Heart right ventricle (tissue), 16 donors: ENCODE measurements at regions not wholly inside any gene's neighbourhood (a gene's known extent, or its start where the extent isn't known, plus 50 kb on each side); places are given as distances from the start of the nearest gene placed in this dataset.

Experiments
- ATAC-seq, 8 donors: fragments of 200-7000 bp; cut with Tn5 transposase; one replicate each; pipeline ENCODE4 v1.9.1; 2020; ENCODE audit warnings: mild to moderate bottlenecking in 8 of 8, moderate library complexity in 8 of 8, moderate number of reproducible peaks in 1 of 8
- DNase-seq, 2 donors: peaks; one replicate each; pipeline ENCODE4 v3.0.0-alpha.2; 2020
- H3K27ac ChIP-seq, 10 donors: fragments of 200-600 bp; sonication (generic) in 2 of 10; one replicate each; pipeline versions ENCODE4 v1.5.0 to v1.8.0; 2020 to 2022; ENCODE audit warnings: mild to moderate bottlenecking in 3 of 10
- H3K27me3 ChIP-seq, 7 donors: fragments of 200-600 bp; one replicate each; pipeline ENCODE4 v1.8.0; 2021 to 2022; ENCODE audit warnings: mild to moderate bottlenecking in 2 of 7
- H3K36me3 ChIP-seq, 9 donors: fragments of 200-600 bp; sonication (generic) in 1 of 9; one replicate each; pipeline versions ENCODE4 v1.5.0 to v1.8.0; 2020 to 2022; ENCODE audit warnings: mild to moderate bottlenecking in 2 of 9
- H3K4me1 ChIP-seq, 9 donors: fragments of 200-600 bp; sonication (generic) in 1 of 9; one replicate each; pipeline versions ENCODE4 v1.5.0 to v1.8.0; 2020 to 2022; ENCODE audit warnings: mild to moderate bottlenecking in 4 of 9
- H3K4me3 ChIP-seq, 10 donors: fragments of 200-600 bp; sonication (generic) in 2 of 10; one replicate each; pipeline versions ENCODE4 v1.5.0 to v1.8.0; 2020 to 2022; ENCODE audit warnings: mild to moderate bottlenecking in 7 of 10, moderate library complexity in 2 of 10
- H3K9me3 ChIP-seq, 11 donors: fragments of 200-600 bp in 10 of 11; sonication (generic) in 2 of 11; one replicate each; pipeline versions ENCODE4 v1.5.0 to v1.8.0; 2013 to 2022; ENCODE audit warnings: mild to moderate bottlenecking in 2 of 11, control low read depth in 1 of 11, moderate library complexity in 1 of 11
- CTCF ChIP-seq, 9 donors: fragments of 200-600 bp; sonication (generic) in 2 of 9; IDR thresholded peaks; one replicate each; pipeline versions ENCODE4 v1.5.0 to v1.8.0; 2021 to 2022; ENCODE audit warnings: antibody characterized with exemption in 9 of 9, mild to moderate bottlenecking in 5 of 9, moderate library complexity in 1 of 9
- WGBS, 2 donors: extraction: QIAGEN DNeasy Blood & Tissue Kit; methylation state at CpG; one replicate each; pipeline ENCODE4 v1.1.7; 2013; ENCODE audit warnings: inconsistent platforms in 1 of 2; 5-methylcytosine and 5-hydroxymethylcytosine counted together
- intact Hi-C, 10 donors: fragments of 100-400 bp; cut with DNase I; formaldehyde crosslinking; loops; one replicate each; pipeline versions ENCODE4 v1.11.1 to v1.14.2; 2022
- donor health status: Arrhythmogenic right ventricular cardiomyopathy.
- donor health status: ischemic (EF 13 %, LVEDD 7.1; RV severe dilation, severe dysfunction).
- donor health status: healthy with polysubstance abuse.
- donor health status: DM: no; HTN: yes; CAD: no.
- donor health status: DM: no; HTN: no; CAD: no.
- donor health status: ischemic (EF 25% LVEDD 6.9; RV normal size, moderate dysfunction).
- donor health status: ischemic (EF 25% LVEDD 5.7; RV mildly dilated, moderate dysfunction).
- donor health status: healthy.
- donor health status: DM: yes; HTN: yes; CAD: no.
- donor health status: Ischemic cardiomyopathy.
- donor health status: ischemic (EF 35%, LVEDD 5.7; RV mildly dilated, moderate dysfunction).
- donor health status: nonischemic (EF 11% LVEDD 7.7; RV severe dilation, severe dysfunction).
- donor health status: DM: yes; HTN: yes; CAD: no.
- donor health status: PGD.
- donor health status: ischemic (EF 29% LVEDD 5.4; RV normal size, mild dysfunction).
- donor health status: nonischemic (EF 23%, LVEDD 6.1; RV moderate dilation, normal function).

GRCh38 chr15:53320816-53321215 lies 438.6 kb downstream of the WDR72 start:
- intact Hi-C loops, result no loop called here
- Histone ChIP-seq H3K4me1 (no peaks in the 10 kb centered on the region), H3K27ac (no peak overlapping the region), H3K9me3 (no peaks in the 10 kb centered on the region), H3K36me3 (no peaks in the 10 kb centered on the region), H3K27me3 (no peaks in the 10 kb centered on the region), H3K4me3 (no peak overlapping the region)
- ATAC-seq, result no peak
- TF ChIP-seq CTCF (IDR thresholded peaks at IDR 0.05), result no peak
- 65 to 68% methylated on average over 5 of the region's 5 CpGs for WGBS, 2 donors
- no peak for DNase-seq

- TF ChIP-seq CTCF (IDR thresholded peaks at IDR 0.05), result no peak
- DNase-seq, result no peak
- intact Hi-C loops, result no loop called here
- H3K36me3 ChIP-seq, result no peaks in the 10 kb centered on the region
- ATAC-seq, result no peak
- no peak overlapping the region for H3K4me3 ChIP-seq
- no peaks in the 10 kb centered on the region for H3K4me1 ChIP-seq
- H3K9me3 ChIP-seq, result no peaks in the 10 kb centered on the region
- 14 to 20% methylated on average over 3 of the region's 3 CpGs for WGBS, 2 donors
- no peak overlapping the region for H3K27ac ChIP-seq
- H3K27me3 ChIP-seq, result peaks cover 0 to 3% (median 0%) of the 10 kb centered on the region in 7 donors
These were observed 446.8 kb downstream of the WDR72 start for GRCh38 chr15:53312707-53313106.

GRCh38 chr15:53310709-53311108 lies 448.8 kb downstream of the WDR72 start:
- H3K27me3 ChIP-seq, result peaks cover 0 to 3% (median 0%) of the 10 kb centered on the region in 7 donors
- WGBS, 2 donors, result 67 to 74% methylated on average over 1 of the region's 1 CpG
- H3K9me3 ChIP-seq, result no peaks in the 10 kb centered on the region
- no peaks in the 10 kb centered on the region for H3K36me3 ChIP-seq
- H3K4me1 ChIP-seq, result no peaks in the 10 kb centered on the region
- no peak for DNase-seq
- intact Hi-C loops, result no loop called here
- no peak overlapping the region for H3K27ac ChIP-seq
- no peak for TF ChIP-seq CTCF (IDR thresholded peaks at IDR 0.05)
- no peak for ATAC-seq
- no peak overlapping the region for H3K4me3 ChIP-seq

GRCh38 chr15:53307952-53308624 lies 451.4 kb downstream of the WDR72 start:
- H3K36me3 ChIP-seq, result no peaks in the 10 kb centered on the region
- peaks cover 0 to 3% (median 0%) of the 10 kb centered on the region in 7 donors for H3K27me3 ChIP-seq
- 72 to 79% methylated on average over 5 of the region's 5 CpGs for WGBS, 2 donors
- intact Hi-C loops, result no loop called here
- no peak for TF ChIP-seq CTCF (IDR thresholded peaks at IDR 0.05)
- DNase-seq (no peak), ATAC-seq (no peak)
- no peaks in the 10 kb centered on the region for H3K9me3 ChIP-seq
- no peaks in the 10 kb centered on the region for H3K4me1 ChIP-seq
- H3K27ac ChIP-seq, result no peak overlapping the region
- no peak overlapping the region for H3K4me3 ChIP-seq
